Vagina (tissue), 2 donors: ENCODE measurements at regions not wholly inside any gene's neighbourhood (a gene's known extent, or its start where the extent isn't known, plus 50 kb on each side); places are given as distances from the start of the nearest gene placed in this dataset.
"Not testable (repeated sequence)": the region's sequence is repeated elsewhere in the genome, so short reads cannot be mapped to it uniquely, and the experiment has no call there.

ENCODE experiments used
- CTCF ChIP-seq, 3 experiments: fragments of 450-650 bp in 2 of 3; fragments of 200-600 bp in 1 of 3; sonication (generic) in 1 of 3; IDR thresholded peaks; one replicate each; pipeline ENCODE4 v1.5.1; 2017 to 2019; ENCODE audit warnings: antibody characterized with exemption in 3 of 3, mild to moderate bottlenecking in 2 of 3, moderate library complexity in 2 of 3
- POLR2A ChIP-seq, 2 donors: fragments of 450-650 bp; IDR thresholded peaks; one replicate each; pipeline ENCODE4 v1.6.1; 2017; ENCODE audit warnings: antibody characterized with exemption in 2 of 2, mild to moderate bottlenecking in 2 of 2, moderate library complexity in 2 of 2
- POLR2AphosphoS5 ChIP-seq, 2 donors: sonication (generic); formaldehyde crosslinking; IDR thresholded peaks; one replicate each; pipeline ENCODE4 v1.9.0; 2017; ENCODE audit warnings: antibody characterized with exemption in 2 of 2, mild to moderate bottlenecking in 2 of 2, low read depth in 1 of 2; ENCODE audit not compliant: insufficient read depth in 1 of 2

DNA sequence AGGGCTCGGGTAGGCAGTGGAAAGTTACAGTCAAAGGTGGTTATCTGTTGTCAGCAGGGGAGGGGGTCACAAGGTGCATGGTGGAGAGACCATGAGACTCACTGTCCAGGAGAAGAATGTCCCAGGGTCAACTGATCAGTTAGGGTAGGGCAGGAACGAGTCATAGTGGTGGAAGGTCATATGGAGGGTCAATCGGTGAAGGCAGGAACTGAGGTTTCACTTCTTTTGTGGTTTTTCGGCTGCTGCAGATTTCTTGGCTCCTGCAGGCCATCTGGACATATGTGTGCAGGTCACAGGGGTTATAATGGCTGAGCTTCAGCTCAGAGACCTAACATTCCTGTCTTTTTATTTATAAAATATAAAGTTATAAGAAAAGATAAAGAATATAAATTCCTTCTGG lies 506.2 kb upstream of the ROBO2 start:
- not testable (repeated sequence) for TF ChIP-seq CTCF (IDR thresholded peaks at IDR 0.05); POLR2A (IDR thresholded peaks at IDR 0.05); POLR2AphosphoS5 (IDR thresholded peaks at IDR 0.05; ENCODE audit: insufficient read depth in 1 of 2, low read depth in 1 of 2)
